Bone marrow (tissue), 2 donors: ENCODE measurements at regions not wholly inside any gene's neighbourhood (a gene's known extent, or its start where the extent isn't known, plus 50 kb on each side); places are given as distances from the start of the nearest gene placed in this dataset.

Source experiments
- DNase-seq, 2 donors: peaks; one replicate each; lab custom pipeline; 2025; lab: John Stamatoyannopoulos, UW

- DNase-seq = no peak
Measured at GRCh38 chr2:66802877-66803276, 368.0 kb downstream of the MEIS1 start.

- no peak for DNase-seq
Measured at GRCh38 chr2:66803726-66804125, 368.8 kb downstream of the MEIS1 start.

GRCh38 chr2:66805016-66805865, 370.3 kb downstream of the MEIS1 start:
- DNase-seq = no peak

- no peak for DNase-seq
Measured at GRCh38 chr2:66805968-66806367, 371.0 kb downstream of the MEIS1 start.

- no peak for DNase-seq
Measured at GRCh38 chr2:66813525-66813924, 378.6 kb downstream of the MEIS1 start.

- no peak for DNase-seq
Measured at GRCh38 chr2:66813976-66814375, 379.1 kb downstream of the MEIS1 start.

- peak in 1 of 2 donors; percentile 0 for DNase-seq
Measured at GRCh38 chr2:66814916-66815315, 380.0 kb downstream of the MEIS1 start.

- DNase-seq = no peak
Measured at GRCh38 chr2:66815886-66816285, 381.0 kb downstream of the MEIS1 start.

GRCh38 chr2:66821168-66821567, 386.2 kb downstream of the MEIS1 start:
- no peak for DNase-seq

- DNase-seq = no peak
Measured at GRCh38 chr2:66822186-66822585, 387.3 kb downstream of the MEIS1 start.

GRCh38 chr2:66824926-66825325, 390.0 kb downstream of the MEIS1 start:
- DNase-seq = no peak

GRCh38 chr2:66827851-66828250, 392.9 kb downstream of the MEIS1 start:
- DNase-seq = no peak

- DNase-seq = no peak
Measured at GRCh38 chr2:66828876-66829275, 394.0 kb downstream of the MEIS1 start.

GRCh38 chr2:66830881-66831280, 396.0 kb downstream of the MEIS1 start:
- no peak for DNase-seq

- DNase-seq = no peak
Measured at GRCh38 chr2:66832646-66833435, 397.9 kb downstream of the MEIS1 start.

GRCh38 chr2:66834859-66835258, 399.9 kb downstream of the MEIS1 start:
- DNase-seq = no peak

- no peak for DNase-seq
Measured at GRCh38 chr2:66836851-66837250, 401.9 kb downstream of the MEIS1 start.

- no peak for DNase-seq
Measured at GRCh38 chr2:66839551-66840320, 404.8 kb downstream of the MEIS1 start.

- DNase-seq = no peak
Measured at GRCh38 chr2:66840321-66841002, 405.5 kb downstream of the MEIS1 start.

- no peak for DNase-seq
Measured at GRCh38 chr2:66843847-66844246, 408.9 kb downstream of the MEIS1 start.

- DNase-seq = no peak
Measured at GRCh38 chr2:66845307-66845706, 410.4 kb downstream of the MEIS1 start.

- no peak for DNase-seq
Measured at GRCh38 chr2:66846887-66847286, 412.0 kb downstream of the MEIS1 start.
